GM19467 (cell line): ENCODE measurements at regions not wholly inside any gene's neighbourhood (a gene's known extent, or its start where the extent isn't known, plus 50 kb on each side); places are given as distances from the start of the nearest gene placed in this dataset.

ENCODE experiments used
- ATAC-seq: cut with Tn5 transposase; IDR thresholded peaks from one replicate; pipeline ENCODE4 v1.9.1; 2021; ENCODE audit warnings: mild to moderate bottlenecking, moderate library complexity; ENCODE audit not compliant: unreplicated experiment

- ATAC-seq: no peak
Measured at GRCh38 chr5:98401656-98402055, 371.8 kb upstream of the RGMB start.

- ATAC-seq: no peak
Measured at GRCh38 chr5:98402130-98402529, 371.3 kb upstream of the RGMB start.

DNA sequence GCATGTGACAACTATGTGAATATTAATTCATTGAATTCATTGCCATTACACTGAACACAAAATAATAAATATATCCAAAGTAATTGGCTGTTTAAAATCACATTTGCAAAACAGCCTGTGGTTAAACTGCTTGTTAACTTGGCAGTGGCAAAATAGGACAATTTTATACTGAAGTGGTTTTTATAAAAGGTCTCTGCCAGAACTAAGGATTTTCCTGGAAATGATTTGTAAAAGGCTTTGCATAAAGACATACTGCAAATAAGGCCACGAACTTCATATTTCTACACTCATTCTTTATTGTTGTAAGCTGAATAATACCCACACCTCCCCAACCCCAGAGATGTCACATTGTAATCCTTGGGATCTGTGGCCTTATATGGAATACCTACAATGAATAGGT is 370.3 kb upstream of the RGMB start:
- no peak for ATAC-seq

- ATAC-seq: no peak
Measured at GRCh38 chr5:98414938-98415337, 358.5 kb upstream of the RGMB start.

DNA sequence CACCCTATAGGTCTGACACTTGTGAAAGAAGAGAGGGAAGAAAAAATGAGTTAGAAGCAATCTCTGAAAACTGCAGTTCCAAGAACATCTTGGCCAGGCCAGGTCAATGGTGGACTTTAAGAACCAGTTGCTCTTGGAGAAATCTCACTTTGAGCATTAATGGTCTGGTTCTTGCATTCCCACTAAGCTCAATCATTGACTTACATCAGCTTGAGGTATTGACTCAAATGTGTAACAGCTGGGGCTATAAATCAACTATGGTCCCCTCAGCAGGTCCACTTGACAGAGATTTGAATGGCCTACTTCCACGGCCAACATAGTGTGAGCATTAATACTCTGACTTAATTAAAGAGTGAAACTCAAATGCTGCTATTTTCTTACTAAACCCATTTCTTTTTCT is 357.8 kb upstream of the RGMB start:
- ATAC-seq: no peak

DNA sequence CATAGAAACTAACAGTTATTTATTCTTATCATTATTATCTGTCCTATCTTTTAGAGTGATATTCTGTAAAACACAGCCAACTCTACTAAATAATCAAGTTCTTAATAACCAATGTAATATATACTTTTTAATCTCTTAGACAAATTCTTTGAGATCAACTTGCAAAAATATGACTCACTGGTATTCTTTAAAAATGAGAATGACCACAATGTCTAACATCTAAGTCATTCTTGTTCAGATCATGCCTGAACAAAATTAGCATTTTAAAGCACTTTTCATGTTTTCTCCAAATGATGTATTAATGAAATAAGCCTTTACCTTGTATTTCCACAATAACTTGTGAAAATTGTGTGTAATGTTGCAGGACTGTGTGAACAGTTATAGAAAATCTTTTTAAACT is 356.9 kb upstream of the RGMB start:
- ATAC-seq: no peak

GRCh38 chr5:98419825-98420224 is 353.6 kb upstream of the RGMB start:
- no peak for ATAC-seq

GRCh38 chr5:98424681-98425450 is 348.6 kb upstream of the RGMB start:
- ATAC-seq: no peak

DNA sequence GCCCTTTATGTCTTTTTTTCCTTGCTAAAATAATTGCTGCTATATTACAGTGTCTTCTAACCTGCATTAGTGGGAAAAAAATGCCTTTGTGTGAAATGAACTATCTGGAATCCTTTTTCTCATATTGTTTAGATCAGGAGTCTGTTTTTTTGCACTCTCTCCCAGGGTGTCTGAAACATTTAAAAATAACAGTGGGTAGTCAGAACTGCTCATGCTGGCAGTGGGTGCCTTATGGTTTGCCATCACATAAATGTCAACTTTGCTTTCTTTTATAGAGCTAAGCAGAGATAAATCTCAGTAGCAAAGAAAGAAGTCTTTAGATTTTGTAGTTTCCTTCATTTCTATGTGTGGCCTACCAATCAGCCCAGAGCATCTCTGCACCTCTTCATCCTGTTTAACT is 347.8 kb upstream of the RGMB start:
- no peak for ATAC-seq

DNA sequence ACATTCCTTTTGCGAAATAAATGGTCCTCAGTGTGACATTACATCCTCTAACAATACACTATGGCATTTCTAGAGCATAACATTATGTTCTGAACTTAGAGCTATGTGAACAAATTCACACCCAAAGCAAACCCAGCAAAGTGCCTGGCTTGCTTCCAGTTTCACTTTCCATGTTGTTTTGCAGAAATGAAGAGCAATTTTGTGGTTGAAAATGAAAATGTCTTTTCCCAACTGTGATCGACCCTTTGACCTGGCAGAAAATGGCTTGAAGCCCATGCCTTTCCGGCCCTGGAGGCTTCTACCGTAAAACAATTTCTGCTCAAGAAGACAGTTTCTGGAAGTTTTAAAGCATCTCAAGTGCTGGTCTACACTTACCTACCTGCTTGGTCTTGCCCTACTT is 344.7 kb upstream of the RGMB start:
- ATAC-seq: peak; percentile 75

- no peak for ATAC-seq
Measured at GRCh38 chr5:98432378-98432777, 341.1 kb upstream of the RGMB start.

GRCh38 chr5:98433022-98433421 is 340.4 kb upstream of the RGMB start:
- ATAC-seq: no peak

DNA sequence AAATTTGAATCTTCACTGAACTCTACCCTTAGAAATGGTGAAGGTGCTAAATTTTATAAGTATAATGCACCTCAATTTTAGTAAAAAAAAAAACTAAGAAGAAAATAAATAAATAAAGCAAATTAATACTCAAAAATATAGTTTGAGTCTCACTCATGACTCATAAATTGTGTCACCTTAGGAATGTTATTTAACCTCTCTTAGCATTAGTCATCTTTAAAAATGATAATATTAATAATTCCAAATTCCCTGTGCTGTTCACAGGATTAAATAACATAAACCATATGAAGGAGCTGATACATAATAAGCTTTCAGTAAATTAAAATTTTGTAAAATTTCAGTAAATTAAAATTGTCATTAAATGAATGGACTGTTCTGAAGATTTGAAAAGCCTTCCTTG is 339.8 kb upstream of the RGMB start:
- no peak for ATAC-seq

- ATAC-seq: no peak
Measured at GRCh38 chr5:98436667-98437066, 336.8 kb upstream of the RGMB start.

GRCh38 chr5:98442448-98442847 is 331.0 kb upstream of the RGMB start:
- no peak for ATAC-seq

DNA sequence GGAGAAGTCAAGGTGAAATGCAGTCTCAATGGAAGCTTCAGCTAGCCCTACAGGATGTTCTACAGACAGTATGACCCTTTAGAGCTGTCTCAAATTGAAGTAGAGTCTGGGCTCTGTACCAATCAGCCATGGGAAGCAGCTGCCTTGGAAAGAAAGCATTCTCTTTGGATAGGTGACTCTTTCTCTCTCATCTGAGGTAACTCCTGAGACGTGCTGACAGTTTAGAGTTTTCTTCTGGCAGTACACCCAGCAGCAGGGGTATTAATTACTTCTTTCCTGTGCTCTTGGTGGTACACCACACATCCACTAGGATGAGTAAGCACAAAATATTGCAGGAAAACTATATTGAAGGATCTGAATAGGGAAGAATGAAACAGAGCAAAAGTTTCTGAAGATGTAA is 329.6 kb upstream of the RGMB start:
- ATAC-seq: no peak

- no peak for ATAC-seq
Measured at GRCh38 chr5:98453296-98453695, 320.2 kb upstream of the RGMB start.

DNA sequence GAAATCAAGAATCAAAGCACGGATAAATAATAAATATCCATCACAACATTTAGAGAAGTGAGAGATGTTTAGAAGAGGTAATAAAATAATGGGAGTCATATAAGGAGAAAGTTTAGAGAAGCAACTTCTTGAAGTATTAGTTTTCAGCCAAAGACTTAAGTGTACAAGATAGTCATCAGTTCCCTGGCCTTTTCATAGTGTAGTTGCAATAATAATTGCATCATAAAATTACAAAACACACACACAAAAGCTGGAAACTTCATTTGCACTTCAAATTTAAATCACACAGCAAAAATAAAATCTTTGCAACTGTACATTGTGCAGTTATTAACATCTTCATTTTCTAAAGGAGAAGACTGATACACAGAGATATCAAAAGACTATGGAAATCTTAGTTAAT is 319.1 kb upstream of the RGMB start:
- no peak for ATAC-seq

DNA sequence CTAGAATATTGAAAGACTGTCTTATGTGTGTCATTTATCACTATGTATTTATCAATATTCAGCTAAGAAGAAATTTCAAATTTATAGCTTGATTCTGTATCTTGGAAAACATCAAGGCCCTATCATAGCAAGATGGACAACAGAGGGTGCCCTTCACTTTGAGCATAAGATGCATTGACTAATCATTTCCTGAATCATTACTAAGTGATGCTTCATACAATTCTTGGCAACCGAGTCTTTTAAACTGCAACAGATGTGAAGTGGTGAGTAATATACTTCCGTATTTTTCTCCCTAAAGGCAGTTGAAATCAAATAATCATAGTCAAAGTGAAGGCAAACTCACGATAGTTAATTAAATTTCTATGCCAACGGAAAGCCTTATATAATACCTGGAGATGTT is 318.6 kb upstream of the RGMB start:
- no peak for ATAC-seq

- ATAC-seq: no peak
Measured at GRCh38 chr5:98455665-98456064, 317.8 kb upstream of the RGMB start.

- ATAC-seq: no peak
Measured at GRCh38 chr5:98458004-98458403, 315.5 kb upstream of the RGMB start.

GRCh38 chr5:98458726-98459125 is 314.7 kb upstream of the RGMB start:
- ATAC-seq: no peak

DNA sequence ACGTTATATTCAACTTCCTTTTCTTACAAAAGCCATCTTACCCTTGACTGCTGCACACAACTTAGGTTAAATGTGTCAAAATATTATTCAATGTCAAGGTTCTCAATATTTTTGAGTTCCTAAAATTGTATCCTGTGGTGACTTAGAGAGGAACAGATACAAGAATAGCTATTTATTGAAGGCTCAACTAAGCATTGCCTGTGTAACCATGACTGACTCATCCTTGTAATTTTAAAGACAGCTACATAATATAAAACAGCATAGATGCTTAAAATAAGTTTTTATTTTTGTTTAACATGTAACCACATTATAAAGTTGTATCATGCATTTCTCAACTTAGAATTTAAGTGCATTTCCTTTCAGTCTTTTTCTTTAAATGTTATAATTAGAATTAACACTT is 312.9 kb upstream of the RGMB start:
- ATAC-seq: no peak
